WERI-Rb-1 (cell line): ENCODE measurements at regions not wholly inside any gene's neighbourhood (a gene's known extent, or its start where the extent isn't known, plus 50 kb on each side); places are given as distances from the start of the nearest gene placed in this dataset.

Source experiments
- DNase-seq: peaks from one replicate; pipeline ENCODE4 v3.0.0-alpha.2; 2020
- H3K27ac ChIP-seq: fragments of 250-450 bp; sonication (Bioruptor Pico); 2 replicates; pipeline ENCODE4 v1.5.1; 2020; ENCODE audit warnings: mild to moderate bottlenecking, moderate library complexity
- H3K27me3 ChIP-seq: fragments of 250-450 bp; sonication (Bioruptor Pico); 2 replicates; pipeline ENCODE4 v1.5.1; 2021; ENCODE audit warnings: mild to moderate bottlenecking, low read depth, moderate library complexity; ENCODE audit not compliant: insufficient read depth, severe bottlenecking
- H3K36me3 ChIP-seq: fragments of 250-450 bp; sonication (Bioruptor Pico); 2 replicates; pipeline ENCODE4 v1.5.1; 2020; ENCODE audit warnings: mild to moderate bottlenecking, moderate library complexity
- H3K4me3 ChIP-seq: 2 replicates; pipeline ENCODE4 v1.5.1; 2011; ENCODE audit warnings: low read depth, mild to moderate bottlenecking, control low read depth, low read length
- H3K9me3 ChIP-seq: fragments of 250-450 bp; sonication (Bioruptor Pico); 2 replicates; pipeline ENCODE4 v1.5.1; 2021; ENCODE audit warnings: mild to moderate bottlenecking, moderate library complexity; ENCODE audit not compliant: severe bottlenecking
- TF ChIP-seq, protein P1 (sequence below): IDR thresholded peaks from 2 replicates; pipeline ENCODE4 v1.5.1; 2011; ENCODE audit warnings: low read depth, mild to moderate bottlenecking, control low read depth, inconsistent platforms, low read length

- TF ChIP-seq, protein P1, sequence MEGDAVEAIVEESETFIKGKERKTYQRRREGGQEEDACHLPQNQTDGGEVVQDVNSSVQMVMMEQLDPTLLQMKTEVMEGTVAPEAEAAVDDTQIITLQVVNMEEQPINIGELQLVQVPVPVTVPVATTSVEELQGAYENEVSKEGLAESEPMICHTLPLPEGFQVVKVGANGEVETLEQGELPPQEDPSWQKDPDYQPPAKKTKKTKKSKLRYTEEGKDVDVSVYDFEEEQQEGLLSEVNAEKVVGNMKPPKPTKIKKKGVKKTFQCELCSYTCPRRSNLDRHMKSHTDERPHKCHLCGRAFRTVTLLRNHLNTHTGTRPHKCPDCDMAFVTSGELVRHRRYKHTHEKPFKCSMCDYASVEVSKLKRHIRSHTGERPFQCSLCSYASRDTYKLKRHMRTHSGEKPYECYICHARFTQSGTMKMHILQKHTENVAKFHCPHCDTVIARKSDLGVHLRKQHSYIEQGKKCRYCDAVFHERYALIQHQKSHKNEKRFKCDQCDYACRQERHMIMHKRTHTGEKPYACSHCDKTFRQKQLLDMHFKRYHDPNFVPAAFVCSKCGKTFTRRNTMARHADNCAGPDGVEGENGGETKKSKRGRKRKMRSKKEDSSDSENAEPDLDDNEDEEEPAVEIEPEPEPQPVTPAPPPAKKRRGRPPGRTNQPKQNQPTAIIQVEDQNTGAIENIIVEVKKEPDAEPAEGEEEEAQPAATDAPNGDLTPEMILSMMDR: no peak
- H3K9me3 ChIP-seq: no peaks in the 10 kb centered on the region
- no peak for DNase-seq
- H3K27me3 ChIP-seq: peaks cover 35% of the 10 kb centered on the region
- H3K27ac ChIP-seq: no peak overlapping the region
- H3K4me3 ChIP-seq: no peak overlapping the region
- H3K36me3 ChIP-seq: no peaks in the 10 kb centered on the region
Observed at GRCh38 chrX:138006180-138006579, 440.3 kb downstream of the ZIC3 start.

- Histone ChIP-seq H3K27me3 (peaks cover 33% of the 10 kb centered on the region), H3K4me3 (no peak overlapping the region), H3K9me3 (no peaks in the 10 kb centered on the region), H3K27ac (no peak overlapping the region), H3K36me3 (no peaks in the 10 kb centered on the region)
- TF ChIP-seq, protein P1: no peak
- DNase-seq: no peak
Observed at GRCh38 chrX:138008281-138008680, 442.4 kb downstream of the ZIC3 start.

- TF ChIP-seq, protein P1: no peak
- Histone ChIP-seq H3K9me3 (no peaks in the 10 kb centered on the region), H3K27ac (no peak overlapping the region), H3K36me3 (no peaks in the 10 kb centered on the region), H3K27me3 (peaks cover 21% of the 10 kb centered on the region), H3K4me3 (no peak overlapping the region)
- no peak for DNase-seq
Observed at GRCh38 chrX:138011468-138011867, 445.5 kb downstream of the ZIC3 start.

DNA sequence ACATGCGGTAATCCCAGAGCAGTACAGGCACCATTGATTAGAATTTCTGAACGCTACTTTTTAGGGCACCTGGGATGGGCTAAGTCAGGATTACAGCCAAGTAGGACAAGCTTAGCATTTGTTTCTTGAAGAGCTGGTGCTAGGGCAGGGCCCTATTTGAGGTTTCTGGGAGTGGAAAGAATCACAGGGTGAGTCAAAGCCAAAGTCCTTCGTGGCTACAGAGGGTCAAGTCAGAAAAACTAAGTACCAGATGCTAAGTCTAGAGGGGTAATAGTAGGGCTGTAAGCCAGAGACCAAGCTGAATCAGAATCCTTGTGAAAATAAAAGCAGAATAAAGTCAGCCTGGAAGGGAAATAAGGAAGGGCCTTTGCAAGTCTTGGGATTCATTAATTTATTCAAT, 448.6 kb downstream of the ZIC3 start:
- Histone ChIP-seq H3K36me3 (no peaks in the 10 kb centered on the region), H3K9me3 (no peaks in the 10 kb centered on the region), H3K27ac (no peak overlapping the region), H3K4me3 (no peak overlapping the region), H3K27me3 (peaks cover 15% of the 10 kb centered on the region)
- DNase-seq: no peak
- TF ChIP-seq, protein P1: no peak

DNA sequence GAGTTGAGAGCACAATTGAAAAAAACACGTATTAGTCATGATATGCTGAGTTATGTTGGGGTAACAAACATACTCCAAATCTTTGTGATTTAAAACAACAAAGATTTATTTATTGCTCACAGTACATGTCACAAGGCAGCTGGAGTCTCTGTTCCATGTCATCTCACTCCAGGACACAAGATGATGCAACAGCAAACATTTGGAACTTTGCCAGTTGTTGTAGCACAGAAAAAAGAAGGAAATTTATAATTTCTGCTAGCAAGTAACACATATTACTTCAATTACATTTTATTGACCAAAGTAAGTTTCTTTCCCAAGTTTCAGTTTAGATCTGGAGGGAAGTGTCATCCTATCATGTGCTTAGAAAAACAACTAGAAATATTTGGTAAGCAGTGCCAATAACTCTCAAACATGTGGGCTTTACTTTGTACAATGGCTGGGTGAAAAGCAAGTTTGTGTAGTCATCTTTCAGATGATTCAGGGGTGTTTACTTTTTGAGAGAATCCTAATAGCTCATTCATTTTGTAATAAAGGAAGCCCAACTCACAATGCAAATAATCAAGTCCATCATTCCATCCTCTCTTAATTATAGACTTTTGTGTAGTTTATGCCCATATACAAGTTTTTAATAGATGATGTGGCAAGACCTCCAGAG, 452.3 kb downstream of the ZIC3 start:
- no peaks in the 10 kb centered on the region for H3K9me3 ChIP-seq
- H3K27ac ChIP-seq: no peak overlapping the region
- no peak for DNase-seq
- H3K27me3 ChIP-seq: peaks cover 19% of the 10 kb centered on the region
- no peak overlapping the region for H3K4me3 ChIP-seq
- TF ChIP-seq, protein P1: no peak
- H3K36me3 ChIP-seq: no peaks in the 10 kb centered on the region

- Histone ChIP-seq H3K36me3 (no peaks in the 10 kb centered on the region), H3K9me3 (no peaks in the 10 kb centered on the region), H3K27ac (no peak overlapping the region), H3K27me3 (peaks cover 16% of the 10 kb centered on the region), H3K4me3 (no peak overlapping the region)
- TF ChIP-seq, protein P1: no peak
- no peak for DNase-seq
Observed at GRCh38 chrX:138020941-138021340, 455.0 kb downstream of the ZIC3 start.
